WTC11 (cell line): ENCODE measurements at regions not wholly inside any gene's neighbourhood (a gene's known extent, or its start where the extent isn't known, plus 50 kb on each side); places are given as distances from the start of the nearest gene placed in this dataset.

Source experiments
- ATAC-seq: fragments of 200-7000 bp; cut with Tn5 transposase; 2 replicates; pipeline ENCODE4 v1.10.0; 2021; ENCODE audit warnings: mild to moderate bottlenecking, moderate library complexity
- CTCF ChIA-PET: fragments of 300-600 bp; sonication (Branson Sonifier 250); formaldehyde crosslinking; loops from one replicate; lab custom pipeline; 2021; ENCODE audit warnings: antibody characterized with exemption; lab: Charles Lee
- POLR2A ChIA-PET: fragments of 350-600 bp; sonication (Branson Sonifier 250); formaldehyde crosslinking; loops from one replicate; lab custom pipeline; 2021; ENCODE audit warnings: antibody characterized with exemption; lab: Charles Lee
- DNase-seq: peaks from one replicate; pipeline ENCODE4 v3.0.0; 2021; ENCODE audit warnings: low spot score
- H3K27ac Mint-ChIP-seq: 2 replicates; pipeline ENCODE4 v1.8.0; 2021; ENCODE audit warnings: mixed read lengths
- H3K27me3 Mint-ChIP-seq: 2 replicates; pipeline ENCODE4 v1.8.0; 2021; ENCODE audit warnings: low read depth, mild to moderate bottlenecking, moderate library complexity, mixed read lengths
- H3K36me3 Mint-ChIP-seq: 2 replicates; pipeline ENCODE4 v1.8.0; 2021; ENCODE audit warnings: mixed read lengths
- H3K4me1 Mint-ChIP-seq: 2 replicates; pipeline ENCODE4 v1.8.0; 2022; ENCODE audit warnings: mixed read lengths
- H3K4me3 Mint-ChIP-seq: 2 replicates; pipeline ENCODE4 v1.8.0; 2021; ENCODE audit warnings: mild to moderate bottlenecking, moderate library complexity, mixed read lengths
- H3K9me3 Mint-ChIP-seq: 2 replicates; pipeline ENCODE4 v1.8.0; 2021; ENCODE audit warnings: mixed read lengths
- ATF3 ChIP-seq: sonication (generic); formaldehyde crosslinking; conservative IDR thresholded peaks from 2 replicates; pipeline ENCODE4 v1.8.1; 2022; ENCODE audit warnings: mild to moderate bottlenecking, missing genetic modification reagents
- ATF6 ChIP-seq: sonication (generic); formaldehyde crosslinking; IDR thresholded peaks from 2 replicates; pipeline ENCODE4 v1.8.1; 2023; ENCODE audit warnings: mild to moderate bottlenecking, missing genetic modification reagents
- CTCF ChIP-seq: fragments of 200-600 bp; IDR thresholded peaks from 2 replicates; pipeline ENCODE4 v1.8.0; 2022; ENCODE audit warnings: antibody characterized with exemption
- EMX1 ChIP-seq: fragments of 250-450 bp; sonication (Bioruptor Pico); IDR thresholded peaks from 2 replicates; pipeline ENCODE4 v1.8.0; 2021; ENCODE audit warnings: mild to moderate bottlenecking
- HMGXB4 ChIP-seq: sonication (generic); formaldehyde crosslinking; IDR thresholded peaks from 2 replicates; pipeline ENCODE4 v1.8.1; 2023; ENCODE audit warnings: mild to moderate bottlenecking, moderate library complexity, missing genetic modification reagents
- IRF1 ChIP-seq: sonication (generic); formaldehyde crosslinking; IDR thresholded peaks from 2 replicates; pipeline ENCODE4 v1.8.0; 2023; ENCODE audit warnings: missing genetic modification reagents
- KAT7 ChIP-seq: sonication (generic); formaldehyde crosslinking; IDR thresholded peaks from 2 replicates; pipeline ENCODE4 v1.8.1; 2023; ENCODE audit warnings: missing genetic modification reagents, mild to moderate bottlenecking, borderline replicate concordance
- SMAD4 ChIP-seq: sonication (generic); formaldehyde crosslinking; IDR thresholded peaks from 2 replicates; pipeline ENCODE4 v1.8.0; 2022; ENCODE audit warnings: mild to moderate bottlenecking, missing genetic modification reagents
- SP1 ChIP-seq: sonication (generic); formaldehyde crosslinking; conservative IDR thresholded peaks from 2 replicates; pipeline ENCODE4 v1.8.1; 2022; ENCODE audit warnings: missing genetic modification reagents
- STAT6 ChIP-seq: sonication (generic); formaldehyde crosslinking; conservative IDR thresholded peaks from 2 replicates; pipeline ENCODE4 v1.8.1; 2023; ENCODE audit warnings: mild to moderate bottlenecking, low read depth, missing genetic modification reagents, moderate library complexity
- TEAD1 ChIP-seq: sonication (generic); formaldehyde crosslinking; IDR thresholded peaks from 2 replicates; pipeline ENCODE4 v1.8.0; 2022; ENCODE audit warnings: mild to moderate bottlenecking, missing genetic modification reagents
- TEAD4 ChIP-seq: sonication (generic); formaldehyde crosslinking; IDR thresholded peaks from 2 replicates; pipeline ENCODE4 v1.8.0; 2022; ENCODE audit warnings: mild to moderate bottlenecking, missing genetic modification reagents
- ZNF219 ChIP-seq: sonication (generic); formaldehyde crosslinking; IDR thresholded peaks from 2 replicates; pipeline ENCODE4 v1.8.0; 2023; ENCODE audit warnings: missing genetic modification reagents, mild to moderate bottlenecking, borderline replicate concordance
- ZNF232 ChIP-seq: sonication (generic); formaldehyde crosslinking; IDR thresholded peaks from 2 replicates; pipeline ENCODE4 v1.8.0; 2022; ENCODE audit warnings: mild to moderate bottlenecking, missing genetic modification reagents
- ZNF425 ChIP-seq: fragments of 250-450 bp; sonication (Bioruptor Pico); conservative IDR thresholded peaks from 2 replicates; pipeline ENCODE4 v1.9.0; 2021; ENCODE audit warnings: mild to moderate bottlenecking
- ZNF532 ChIP-seq: fragments of 250-450 bp; sonication (Bioruptor Pico); IDR thresholded peaks from 2 replicates; pipeline ENCODE4 v1.9.0; 2021; ENCODE audit warnings: mild to moderate bottlenecking, borderline replicate concordance
- ZSCAN18 ChIP-seq: fragments of 250-450 bp; sonication (Bioruptor Pico); IDR thresholded peaks from 2 replicates; pipeline ENCODE4 v2.1.2; 2022; ENCODE audit warnings: mild to moderate bottlenecking, moderate library complexity

GRCh38 chr6:21390532-21391213, 202.9 kb upstream of the SOX4 start (continued):
- TF ChIP-seq ZNF532 (CRISPR knock-in tag) (no peak), HMGXB4 (CRISPR knock-in tag) (no peak), EMX1 (CRISPR knock-in tag) (no peak), SMAD4 (no peak), ZNF219 (no peak), ZSCAN18 (CRISPR knock-in tag) (no peak), TEAD4 (CRISPR knock-in tag) (no peak), CTCF (no peak), STAT6 (CRISPR knock-in tag) (no peak), SP1 (CRISPR knock-in tag) (no peak)

- ChIA-PET POLR2A (no interaction called here), CTCF (no interaction called here)
- no peak for TF ChIP-seq IRF1
- no peak for TF ChIP-seq ATF6 (CRISPR knock-in tag)
- no peak for TF ChIP-seq ZNF425
- no peak for TF ChIP-seq KAT7
- no peak for TF ChIP-seq TEAD1 (CRISPR knock-in tag)
- TF ChIP-seq ZNF232: no peak
- no peak for TF ChIP-seq ATF3 (CRISPR knock-in tag)
Observed at GRCh38 chr6:21392177-21392576, 201.4 kb upstream of the SOX4 start.

More at GRCh38 chr6:21392177-21392576, 201.4 kb upstream of the SOX4 start:
- Mint-ChIP-seq H3K36me3 (no peaks in the 10 kb centered on the region), H3K9me3 (no peaks in the 10 kb centered on the region), H3K27me3 (no peaks in the 10 kb centered on the region; the same call in 1 of the 2 replicates), H3K27ac (no peak overlapping the region), H3K4me3 (no peak overlapping the region), H3K4me1 (no peaks in the 10 kb centered on the region)
- ATAC-seq (no peak), DNase-seq (no peak)
